K562 (cell line): ENCODE measurements at regions not wholly inside any gene's neighbourhood (a gene's known extent, or its start where the extent isn't known, plus 50 kb on each side); places are given as distances from the start of the nearest gene placed in this dataset.

Source experiments
- ATAC-seq: fragments of 200-7000 bp; cut with Tn5 transposase; 3 replicates; pipeline ENCODE4 v1.9.1; 2020; ENCODE audit warnings: moderate library complexity
- BruUV-seq: library from RNA; stranded (reverse); fragments of 400-500 nt; replicated peaks from 2 replicates; lab custom pipeline; 2021; lab: Mats Ljungman, UMichigan
- CTCF ChIA-PET: fragments of 300-600 bp; formaldehyde crosslinking; extraction: SDS; loops from one replicate; lab custom pipeline; 2021; ENCODE audit warnings: low intra/inter-chr PET ratio; lab: Yijun Ruan, JAX
- POLR2A ChIA-PET: fragments of 300-600, 350-650 bp; sonication (Branson Sonifier 250); formaldehyde crosslinking; extraction: SDS; loops from one replicate; lab custom pipeline; 2021; ENCODE audit warnings: antibody characterized with exemption, inconsistent platforms; lab: Yijun Ruan, JAX
- DNase-seq, 4 experiments: peaks; one replicate each; pipeline versions ENCODE4 v3.0.0 to v3.0.0-alpha.2; 2011 to 2018; ENCODE audit warnings: low spot score in 3 of 4, mixed read lengths in 3 of 4; ENCODE audit errors: extremely low read depth in 1 of 4
- FAIRE-seq: peaks from 2 replicates; lab custom pipeline; 2011; peaks lifted over from hg19 to GRCh38; lab: Jason Lieb, UNC
- H2AFZ ChIP-seq: 2 replicates; pipeline ENCODE4 v1.6.0; 2011; ENCODE audit warnings: low read depth, low read length, control low read depth, inconsistent platforms
- H3K27ac ChIP-seq: fragments of 200-600 bp; 3 replicates; pipeline ENCODE4 v1.8.0; 2011; ENCODE audit warnings: low read depth, mild to moderate bottlenecking, control low read depth, inconsistent platforms, low read length, moderate library complexity, mixed read lengths; ENCODE audit errors: extremely low read depth
- H3K27me3 ChIP-seq, 2 experiments: fragments of 300-600 bp in 1 of 2; 2 replicates in 1 of 2; 3 replicates in 1 of 2; pipeline versions ENCODE4 v1.6.0 to v1.8.0; 2011; ENCODE audit warnings: inconsistent platforms in 2 of 2, low read length in 2 of 2, mild to moderate bottlenecking in 1 of 2, mixed read lengths in 1 of 2, moderate library complexity in 1 of 2; ENCODE audit not compliant: control insufficient read depth in 2 of 2, insufficient read depth in 2 of 2
- H3K36me3 ChIP-seq: fragments of 300-600 bp; 3 replicates; pipeline ENCODE4 v1.8.0; 2011; ENCODE audit warnings: mild to moderate bottlenecking, low read length, inconsistent platforms; ENCODE audit not compliant: control insufficient read depth, insufficient read depth
- H3K4me1 ChIP-seq, 2 experiments: fragments of 200-600 bp in 1 of 2; replicated peaks in 1 of 2; 2 replicates in 1 of 2; 3 replicates in 1 of 2; pipeline versions ENCODE4 v1.5.1 to v1.8.0; 2011; ENCODE audit warnings: inconsistent platforms in 2 of 2, low read length in 2 of 2, mild to moderate bottlenecking in 1 of 2, mixed read lengths in 1 of 2, moderate library complexity in 1 of 2; ENCODE audit not compliant: control insufficient read depth in 2 of 2, insufficient read depth in 2 of 2
- H3K4me2 ChIP-seq: 2 replicates; pipeline ENCODE4 v1.6.1; 2011; ENCODE audit warnings: low read length, control low read depth, inconsistent platforms, mixed read lengths; ENCODE audit not compliant: insufficient read depth
- H3K4me3 ChIP-seq: fragments of 200-600 bp; sonication (generic), shearing (Covaris generic); 2 replicates; pipeline ENCODE4 v1.5.1; 2016; ENCODE audit warnings: control low read depth, inconsistent platforms
- H3K79me2 ChIP-seq: fragments of 200-600 bp; 3 replicates; pipeline ENCODE4 v1.8.0; 2011; ENCODE audit warnings: low read length, inconsistent platforms; ENCODE audit not compliant: control insufficient read depth, insufficient read depth
- H3K9ac ChIP-seq, 2 experiments: 2 replicates each; pipeline versions ENCODE4 v1.6.0 to v1.6.1; 2011; ENCODE audit warnings: low read depth in 2 of 2, low read length in 2 of 2, control low read depth in 1 of 2, inconsistent platforms in 1 of 2, mild to moderate bottlenecking in 1 of 2, mixed read lengths in 1 of 2; ENCODE audit not compliant: insufficient read depth in 1 of 2
- H3K9me1 ChIP-seq: one replicate; pipeline ENCODE4 v1.6.0; 2011; ENCODE audit warnings: inconsistent platforms, mild to moderate bottlenecking, low read length, moderate library complexity; ENCODE audit not compliant: control insufficient read depth, insufficient read depth
- H3K9me3 ChIP-seq: replicated peaks from 2 replicates; pipeline ENCODE4 v1.5.1; 2011; ENCODE audit warnings: low read depth, low read length, inconsistent platforms; ENCODE audit not compliant: control insufficient read depth, insufficient read depth
- H4K20me1 ChIP-seq: replicated peaks from 2 replicates; pipeline ENCODE4 v1.6.1; 2011; ENCODE audit warnings: low read length, inconsistent platforms, mixed read lengths; ENCODE audit not compliant: control insufficient read depth, insufficient read depth
- ATF1 ChIP-seq, 2 experiments: fragments of 450-650 bp in 1 of 2; IDR thresholded peaks; 2 replicates each; pipeline ENCODE4 v1.6.1; 2016; ENCODE audit warnings: missing compliant biosample characterization in 1 of 2, missing genetic modification characterization in 1 of 2
- CEBPG ChIP-seq, 3 experiments: fragments of 200-800 bp in 1 of 3; sonication (Bioruptor generic) in 1 of 3; sonication (generic) in 1 of 3; formaldehyde crosslinking in 1 of 3; IDR thresholded peaks in 2 of 3; conservative IDR thresholded peaks in 1 of 3; 2 replicates each; pipeline versions ENCODE4 v1.6.1 to v1.8.0; 2016 to 2022; ENCODE audit warnings: missing compliant biosample characterization in 2 of 3, missing genetic modification characterization in 2 of 3, mild to moderate bottlenecking in 1 of 3, missing genetic modification reagents in 1 of 3
- EHMT2 ChIP-seq: fragments of 450-650 bp; IDR thresholded peaks from 2 replicates; pipeline ENCODE4 v1.6.1; 2018; ENCODE audit warnings: antibody characterized with exemption
- EP400 ChIP-seq: fragments of 450-650 bp; IDR thresholded peaks from 2 replicates; pipeline ENCODE4 v1.6.1; 2017; ENCODE audit warnings: antibody characterized with exemption, mild to moderate bottlenecking, moderate library complexity
- GABPA ChIP-seq: fragments of 200-800 bp; sonication (Bioruptor generic); conservative IDR thresholded peaks from 2 replicates; pipeline ENCODE4 v1.6.1; 2016; ENCODE audit warnings: low read depth, missing genetic modification characterization, missing compliant biosample characterization
- HMG20A ChIP-seq: fragments of 450-650 bp; formaldehyde crosslinking; conservative IDR thresholded peaks from 2 replicates; pipeline ENCODE4 v1.4.0; 2020; ENCODE audit warnings: mild to moderate bottlenecking, mixed read lengths
- KAT8 ChIP-seq: fragments of 450-650 bp; IDR thresholded peaks from 2 replicates; pipeline ENCODE4 v1.6.1; 2016; ENCODE audit warnings: low read depth, mild to moderate bottlenecking
- MCM2 ChIP-seq: fragments of 450-650 bp; IDR thresholded peaks from 2 replicates; pipeline ENCODE4 v1.6.1; 2017; ENCODE audit warnings: low read depth, mild to moderate bottlenecking
- MCM3 ChIP-seq: fragments of 450-650 bp; IDR thresholded peaks from 2 replicates; pipeline ENCODE4 v1.6.1; 2016
- NFRKB ChIP-seq: fragments of 450-650 bp; IDR thresholded peaks from 2 replicates; pipeline ENCODE4 v1.6.1; 2016; ENCODE audit warnings: low read depth
- SLC30A9 ChIP-seq: fragments of 250-450 bp; sonication (Bioruptor Pico); IDR thresholded peaks from 2 replicates; pipeline ENCODE4 v1.8.0; 2022; ENCODE audit warnings: mild to moderate bottlenecking, moderate library complexity
- TAF9B ChIP-seq: fragments of 450-650 bp; IDR thresholded peaks from 2 replicates; pipeline ENCODE4 v1.6.1; 2018; ENCODE audit warnings: mild to moderate bottlenecking; ENCODE audit not compliant: partially characterized antibody
- TRIM24 ChIP-seq, 2 experiments: fragments of 450-650 bp; IDR thresholded peaks; 2 replicates each; pipeline ENCODE4 v1.6.1; 2016
- WGBS: fragments of 100-300 bp; shearing (Covaris generic); methylation state at CpG from one replicate; pipeline ENCODE4 v1.1.6; 2016; ENCODE audit warnings: low coverage, mixed read lengths; ENCODE audit not compliant: insufficient coverage; ENCODE audit errors: missing lambda C conversion rate; 5-methylcytosine and 5-hydroxymethylcytosine counted together
- in situ Hi-C: fragments of 300-500 bp; cut with MboI; formaldehyde crosslinking; loops from 4 replicates; pipeline ENCODE4 v1.15.0; 2018; ENCODE audit warnings: inconsistent platforms, mixed read lengths
- intact Hi-C: fragments of 100-400 bp; cut with micrococcal nuclease; formaldehyde crosslinking; loops from 2 replicates; pipeline ENCODE4 v1.14.2; 2022

- TF ChIP-seq ATF1 (CRISPR knock-in tag; IDR thresholded peaks at IDR 0.05) (no peak), ATF1 (tag; IDR thresholded peaks at IDR 0.05) (no peak), GABPA (tag) (no peak), KAT8 (no peak), TAF9B (no peak), EP400 (no peak), EHMT2 (no peak), CEBPG (CRISPR knock-in tag; IDR thresholded peaks at IDR 0.05) (no peak), CEBPG (tag; conservative IDR thresholded peaks at IDR 0.05 in 1 of 2, IDR thresholded peaks at IDR 0.05 in 1 of 2) (no peak), MCM3 (no peak), SLC30A9 (CRISPR knock-in tag) (no peak), MCM2 (no peak), TRIM24 (IDR thresholded peaks at IDR 0.05) (no peak), HMG20A (CRISPR knock-in tag) (no peak), NFRKB (no peak)
- no peak for FAIRE-seq
- H3K27ac ChIP-seq = no peak overlapping the region
- H3K9ac ChIP-seq = no peak overlapping the region
- no peaks in the 10 kb centered on the region for H3K9me1 ChIP-seq
- BruUV-seq = no TSS peak
- H3K9me3 ChIP-seq = no peaks in the 10 kb centered on the region
- no peak overlapping the region for H2AFZ ChIP-seq
- H3K36me3 ChIP-seq = no peaks in the 10 kb centered on the region
- under 1% methylated on average over 15 of the region's 15 CpGs for WGBS
- H3K27me3 ChIP-seq = no peaks in the 10 kb centered on the region
- no peak for ATAC-seq
- H3K4me1 ChIP-seq = no peaks in the 10 kb centered on the region
- in situ Hi-C loops (no loop called here), intact Hi-C loops (no loop called here)
- H3K4me3 ChIP-seq = no peak overlapping the region
- no peak overlapping the region for H3K4me2 ChIP-seq
- POLR2A ChIA-PET = no interaction called here
- H4K20me1 ChIP-seq = no peaks in the 10 kb centered on the region
- CTCF ChIA-PET = no interaction called here
- DNase-seq = no peak
- no peaks in the 10 kb centered on the region for H3K79me2 ChIP-seq
These were observed 437.4 kb upstream of the NRSN1 start for GRCh38 chr6:23688650-23689049.
